Nephron progenitor cell (in vitro differentiated cells): ENCODE measurements at regions not wholly inside any gene's neighbourhood (a gene's known extent, or its start where the extent isn't known, plus 50 kb on each side); places are given as distances from the start of the nearest gene placed in this dataset.

Experiments
- DNase-seq: peaks from one replicate; pipeline ENCODE4 v3.0.0; 2021
- H3K27ac Mint-ChIP-seq: 2 replicates; pipeline ENCODE4 v1.8.0; 2021; ENCODE audit warnings: mild to moderate bottlenecking, moderate library complexity, mixed read lengths
- H3K27me3 Mint-ChIP-seq: 2 replicates; pipeline ENCODE4 v1.8.0; 2021; ENCODE audit warnings: mild to moderate bottlenecking, low read depth, mixed read lengths; ENCODE audit not compliant: poor library complexity
- H3K36me3 Mint-ChIP-seq: 2 replicates; pipeline ENCODE4 v1.8.0; 2021; ENCODE audit warnings: low read depth, mixed read lengths
- H3K4me1 Mint-ChIP-seq: 2 replicates; pipeline ENCODE4 v1.8.0; 2021; ENCODE audit warnings: mixed read lengths
- H3K4me3 Mint-ChIP-seq: 2 replicates; pipeline ENCODE4 v1.8.0; 2021; ENCODE audit warnings: mild to moderate bottlenecking, moderate library complexity, mixed read lengths
- H3K9me3 Mint-ChIP-seq: 2 replicates; pipeline ENCODE4 v1.8.0; 2021; ENCODE audit warnings: mild to moderate bottlenecking, moderate library complexity, mixed read lengths
- TF ChIP-seq, protein P1 (sequence below): fragments of 200-600 bp; sonication (generic); IDR thresholded peaks from 2 replicates; pipeline ENCODE4 v1.5.0; 2021; ENCODE audit warnings: antibody characterized with exemption

DNA sequence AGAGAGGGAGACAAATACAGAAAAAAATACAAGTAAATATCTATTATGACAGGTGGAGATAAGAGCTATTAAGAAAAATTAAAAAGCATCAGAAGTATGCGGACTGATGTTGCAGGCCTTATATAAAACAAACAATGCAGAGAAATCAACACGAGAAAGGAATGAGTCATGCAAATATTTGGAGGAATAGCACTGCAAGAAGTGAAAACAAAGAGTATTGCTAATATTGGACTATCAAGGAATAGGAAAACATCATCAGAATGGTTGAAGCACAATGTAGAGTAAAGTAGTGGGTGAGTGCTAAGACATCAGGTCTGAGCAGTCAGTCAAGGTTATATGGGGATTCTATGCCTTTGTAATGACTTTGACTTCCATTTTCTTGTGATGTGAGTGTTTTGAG lies 657.5 kb upstream of the GJE1 start:
- no peak for DNase-seq
- peaks cover 5% of the 10 kb centered on the region for H3K9me3 Mint-ChIP-seq
- H3K27me3 Mint-ChIP-seq = no peaks in the 10 kb centered on the region
- TF ChIP-seq, protein P1, sequence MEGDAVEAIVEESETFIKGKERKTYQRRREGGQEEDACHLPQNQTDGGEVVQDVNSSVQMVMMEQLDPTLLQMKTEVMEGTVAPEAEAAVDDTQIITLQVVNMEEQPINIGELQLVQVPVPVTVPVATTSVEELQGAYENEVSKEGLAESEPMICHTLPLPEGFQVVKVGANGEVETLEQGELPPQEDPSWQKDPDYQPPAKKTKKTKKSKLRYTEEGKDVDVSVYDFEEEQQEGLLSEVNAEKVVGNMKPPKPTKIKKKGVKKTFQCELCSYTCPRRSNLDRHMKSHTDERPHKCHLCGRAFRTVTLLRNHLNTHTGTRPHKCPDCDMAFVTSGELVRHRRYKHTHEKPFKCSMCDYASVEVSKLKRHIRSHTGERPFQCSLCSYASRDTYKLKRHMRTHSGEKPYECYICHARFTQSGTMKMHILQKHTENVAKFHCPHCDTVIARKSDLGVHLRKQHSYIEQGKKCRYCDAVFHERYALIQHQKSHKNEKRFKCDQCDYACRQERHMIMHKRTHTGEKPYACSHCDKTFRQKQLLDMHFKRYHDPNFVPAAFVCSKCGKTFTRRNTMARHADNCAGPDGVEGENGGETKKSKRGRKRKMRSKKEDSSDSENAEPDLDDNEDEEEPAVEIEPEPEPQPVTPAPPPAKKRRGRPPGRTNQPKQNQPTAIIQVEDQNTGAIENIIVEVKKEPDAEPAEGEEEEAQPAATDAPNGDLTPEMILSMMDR = no peak
- H3K36me3 Mint-ChIP-seq = peaks cover 1% of the 10 kb centered on the region
- no peak overlapping the region for H3K4me3 Mint-ChIP-seq
- no peak overlapping the region for H3K27ac Mint-ChIP-seq
- H3K4me1 Mint-ChIP-seq = peaks cover 18% of the 10 kb centered on the region

DNA sequence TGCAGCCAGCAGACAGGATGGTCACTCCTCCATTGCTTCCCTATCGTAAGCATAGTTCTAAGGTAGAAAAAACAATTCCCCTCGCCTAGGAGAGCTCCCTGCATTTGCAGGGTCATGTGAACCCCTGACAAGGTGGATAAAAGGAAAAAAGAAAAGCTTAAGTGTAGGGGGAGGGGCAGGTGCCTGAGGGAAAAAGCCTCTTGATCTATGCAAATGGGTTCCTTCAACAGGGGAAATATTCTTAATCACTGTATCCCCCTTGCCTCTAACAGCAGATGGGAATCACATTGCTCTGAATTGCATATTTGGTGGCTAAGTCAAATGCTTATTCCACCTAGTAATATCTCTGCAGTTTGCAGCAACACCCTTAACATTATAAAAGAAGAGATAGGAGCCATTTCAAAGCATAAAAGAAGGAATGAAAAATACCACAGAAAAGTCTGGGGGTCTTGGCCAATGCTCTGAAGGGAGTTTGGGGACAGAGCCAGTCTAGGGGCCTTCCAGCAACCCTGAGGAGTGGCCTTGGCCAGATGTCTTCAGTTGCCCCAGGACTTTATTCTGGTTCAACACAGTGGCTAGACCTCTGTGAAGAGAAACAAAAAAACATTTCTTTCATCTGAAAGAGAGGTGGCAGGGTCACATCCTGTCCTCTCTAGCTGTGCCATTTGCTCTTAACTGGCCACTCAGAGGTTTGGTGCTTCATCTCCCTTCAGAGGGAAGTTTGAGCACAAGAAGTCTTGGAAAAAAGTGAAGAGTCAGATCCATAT lies 660.4 kb upstream of the GJE1 start:
- no peak overlapping the region for H3K4me3 Mint-ChIP-seq
- no peak overlapping the region for H3K27ac Mint-ChIP-seq

DNA sequence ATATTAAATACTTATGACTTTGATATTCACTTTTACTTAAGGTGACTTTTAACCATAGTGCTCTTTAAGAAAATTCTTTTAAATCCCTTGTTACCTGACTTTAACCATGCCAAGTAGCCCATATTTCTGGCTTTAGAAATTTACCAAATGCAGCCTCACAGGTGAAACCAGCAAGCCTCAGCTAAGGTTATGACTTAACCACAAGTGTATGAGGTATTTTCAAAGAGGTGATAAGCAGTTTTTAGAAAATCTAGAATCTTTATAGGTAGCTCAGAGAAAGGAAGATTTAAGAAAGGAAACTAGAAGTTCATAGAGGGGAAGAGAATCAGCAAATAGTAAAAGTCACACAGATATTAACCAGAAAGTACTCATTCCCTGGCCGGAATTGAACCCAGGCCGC lies 661.9 kb upstream of the GJE1 start:
- Mint-ChIP-seq H3K4me3 (no peak overlapping the region), H3K9me3 (peaks cover 14% of the 10 kb centered on the region), H3K4me1 (peaks cover 18% of the 10 kb centered on the region), H3K27me3 (no peaks in the 10 kb centered on the region), H3K27ac (no peak overlapping the region), H3K36me3 (peaks cover 4% of the 10 kb centered on the region)
- TF ChIP-seq, protein P1 = no peak
- DNase-seq = no peak

More for the DNA sequence above, 660.4 kb upstream of the GJE1 start:
- peaks cover 14% of the 10 kb centered on the region for H3K9me3 Mint-ChIP-seq
- H3K27me3 Mint-ChIP-seq = no peaks in the 10 kb centered on the region
- H3K4me1 Mint-ChIP-seq = peaks cover 18% of the 10 kb centered on the region
- DNase-seq = no peak
- H3K36me3 Mint-ChIP-seq = peaks cover 4% of the 10 kb centered on the region
- TF ChIP-seq, protein P1 = no peak

DNA sequence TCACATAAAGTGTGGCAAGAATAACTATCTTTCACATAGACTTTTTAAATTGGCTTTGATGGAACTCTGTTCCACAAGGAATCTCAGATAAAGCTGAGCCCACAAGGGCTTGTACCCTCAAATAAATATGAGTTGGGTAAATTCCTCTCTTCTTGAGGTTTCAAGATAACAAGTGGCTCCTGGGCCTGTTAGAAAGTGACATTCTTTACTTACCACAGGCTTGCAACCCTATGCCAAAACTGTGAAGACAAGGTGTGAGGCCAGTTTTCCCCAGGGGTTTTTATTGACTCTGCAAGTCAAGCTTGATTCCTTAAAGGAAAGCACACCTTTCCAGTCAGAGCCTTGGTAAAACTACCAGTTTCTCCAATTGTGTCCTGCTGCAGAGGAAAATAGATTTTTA lies 664.8 kb upstream of the GJE1 start:
- H3K27ac Mint-ChIP-seq = no peak overlapping the region
- H3K4me1 Mint-ChIP-seq = peaks cover 9% of the 10 kb centered on the region
- no peak for DNase-seq
- TF ChIP-seq, protein P1 = no peak
- H3K36me3 Mint-ChIP-seq = peaks cover 4% of the 10 kb centered on the region
- no peak overlapping the region for H3K4me3 Mint-ChIP-seq
- H3K9me3 Mint-ChIP-seq = peaks cover 14% of the 10 kb centered on the region
- no peaks in the 10 kb centered on the region for H3K27me3 Mint-ChIP-seq

DNA sequence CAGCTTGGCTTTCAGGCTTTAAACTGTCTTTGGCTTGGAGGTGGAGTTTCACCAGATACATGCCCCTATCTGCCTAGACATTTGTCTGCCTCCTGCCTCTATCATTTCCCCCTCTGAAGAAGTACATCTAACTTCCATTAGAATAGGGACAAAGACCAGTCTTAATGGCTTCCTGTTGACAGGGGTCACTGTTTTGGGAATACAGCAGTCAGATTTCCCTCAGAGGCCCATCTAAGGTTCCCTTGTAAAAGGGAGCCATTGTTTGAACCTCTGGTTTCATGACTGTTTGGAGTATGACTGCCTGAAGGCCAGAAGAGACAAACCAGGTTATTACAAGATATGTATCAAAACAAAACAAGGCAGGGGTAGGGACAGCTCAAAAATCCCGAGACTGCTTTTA lies 665.7 kb upstream of the GJE1 start:
- Mint-ChIP-seq H3K9me3 (peaks cover 14% of the 10 kb centered on the region), H3K36me3 (peaks cover 4% of the 10 kb centered on the region), H3K4me3 (no peak overlapping the region), H3K4me1 (peaks cover 4% of the 10 kb centered on the region), H3K27ac (no peak overlapping the region), H3K27me3 (no peaks in the 10 kb centered on the region)
- no peak for DNase-seq
- TF ChIP-seq, protein P1 = no peak

DNA sequence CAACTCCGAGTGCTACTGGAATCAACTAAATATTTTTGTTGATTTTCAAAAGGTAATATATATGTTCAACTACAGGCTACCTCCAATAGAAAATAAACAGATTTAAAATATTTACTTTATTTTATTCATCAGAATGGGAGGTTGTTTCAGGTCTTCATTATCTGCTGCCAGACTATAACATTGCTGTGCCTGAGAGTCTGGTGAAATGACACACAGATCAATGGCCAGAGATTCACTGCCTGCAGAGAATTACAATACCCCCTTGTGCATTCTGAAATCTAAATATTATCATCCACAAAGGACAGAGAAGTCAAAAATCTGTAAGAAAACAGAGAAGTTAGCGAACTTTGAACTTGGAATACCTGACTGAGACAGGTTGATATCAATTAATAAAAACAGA lies 667.8 kb upstream of the GJE1 start:
- Mint-ChIP-seq H3K4me3 (no peak overlapping the region), H3K27ac (no peak overlapping the region), H3K27me3 (no peaks in the 10 kb centered on the region), H3K9me3 (peaks cover 9% of the 10 kb centered on the region), H3K4me1 (no peaks in the 10 kb centered on the region), H3K36me3 (no peaks in the 10 kb centered on the region)
- DNase-seq = no peak
- TF ChIP-seq, protein P1 = no peak
